Osteoblast (primary cell): ENCODE measurements at regions not wholly inside any gene's neighbourhood (a gene's known extent, or its start where the extent isn't known, plus 50 kb on each side); places are given as distances from the start of the nearest gene placed in this dataset.
"Not testable (repeated sequence)": the region's sequence is repeated elsewhere in the genome, so short reads cannot be mapped to it uniquely, and the experiment has no call there.

Experiments used
- DNase-seq: peaks from one replicate; pipeline ENCODE4 v3.0.0; 2011; ENCODE audit warnings: low spot score, mixed read lengths; ENCODE audit not compliant: insufficient read length; ENCODE audit errors: missing footprints
- H2AFZ ChIP-seq: 2 replicates; pipeline ENCODE4 v1.6.0; 2011; ENCODE audit warnings: mild to moderate bottlenecking, low read length
- H3K27ac ChIP-seq: 2 replicates; pipeline ENCODE4 v1.5.1; 2011; ENCODE audit warnings: mild to moderate bottlenecking, low read depth, low read length, moderate library complexity
- H3K27me3 ChIP-seq: 2 replicates; pipeline ENCODE4 v1.6.0; 2012; ENCODE audit warnings: mild to moderate bottlenecking, control low read depth, inconsistent platforms, low read length, moderate library complexity; ENCODE audit not compliant: insufficient read depth
- H3K36me3 ChIP-seq: 2 replicates; pipeline ENCODE4 v1.5.1; 2011; ENCODE audit warnings: mild to moderate bottlenecking, low read length, control low read depth, moderate library complexity; ENCODE audit not compliant: insufficient read depth
- H3K4me1 ChIP-seq: 2 replicates; pipeline ENCODE4 v1.5.1; 2011; ENCODE audit warnings: mild to moderate bottlenecking, low read length, control low read depth, moderate library complexity; ENCODE audit not compliant: insufficient read depth
- H3K4me2 ChIP-seq: 2 replicates; pipeline ENCODE4 v1.6.0; 2011; ENCODE audit warnings: mild to moderate bottlenecking, low read length; ENCODE audit not compliant: insufficient read depth
- H3K4me3 ChIP-seq: fragments of 200-600 bp; sonication (generic); 3 replicates; pipeline ENCODE4 v1.5.1; 2012; ENCODE audit warnings: mild to moderate bottlenecking, low read length, inconsistent platforms; ENCODE audit not compliant: insufficient read depth
- H3K79me2 ChIP-seq: 2 replicates; pipeline ENCODE4 v1.6.0; 2012; ENCODE audit warnings: mild to moderate bottlenecking, low read length, control low read depth, inconsistent platforms; ENCODE audit not compliant: insufficient read depth
- H3K9me3 ChIP-seq: 2 replicates; pipeline ENCODE4 v1.5.1; 2011; ENCODE audit warnings: low read depth, low read length, control low read depth
- H4K20me1 ChIP-seq: 2 replicates; pipeline ENCODE4 v1.6.0; 2012; ENCODE audit warnings: mild to moderate bottlenecking, low read length, control low read depth; ENCODE audit not compliant: insufficient read depth
- CTCF ChIP-seq: IDR thresholded peaks from 2 replicates; pipeline ENCODE4 v1.5.1; 2011; ENCODE audit warnings: mild to moderate bottlenecking, low read depth, low read length, moderate library complexity; ENCODE audit errors: extremely low read depth

GRCh38 chr15:46080016-46080415 lies 445.2 kb downstream of the SQOR start:
- Histone ChIP-seq H3K79me2 (no peaks in the 10 kb centered on the region), H2AFZ (peak overlapping the region; percentile 70), H4K20me1 (no peaks in the 10 kb centered on the region), H3K4me2 (no peak overlapping the region), H3K27me3 (no peaks in the 10 kb centered on the region), H3K9me3 (no peaks in the 10 kb centered on the region), H3K4me3 (no peak overlapping the region), H3K27ac (no peak overlapping the region), H3K36me3 (no peaks in the 10 kb centered on the region), H3K4me1 (no peaks in the 10 kb centered on the region)
- no peak for DNase-seq
- no peak for TF ChIP-seq CTCF

- Histone ChIP-seq H4K20me1 (no peaks in the 10 kb centered on the region), H3K4me3 (no peak overlapping the region), H3K4me1 (no peaks in the 10 kb centered on the region), H3K27me3 (no peaks in the 10 kb centered on the region), H3K27ac (no peak overlapping the region), H3K9me3 (no peaks in the 10 kb centered on the region), H3K4me2 (no peak overlapping the region), H3K36me3 (no peaks in the 10 kb centered on the region), H3K79me2 (no peaks in the 10 kb centered on the region), H2AFZ (no peak overlapping the region)
- DNase-seq: no peak
- TF ChIP-seq CTCF: no peak
These were observed 453.9 kb downstream of the SQOR start for GRCh38 chr15:46088486-46089445.

DNA sequence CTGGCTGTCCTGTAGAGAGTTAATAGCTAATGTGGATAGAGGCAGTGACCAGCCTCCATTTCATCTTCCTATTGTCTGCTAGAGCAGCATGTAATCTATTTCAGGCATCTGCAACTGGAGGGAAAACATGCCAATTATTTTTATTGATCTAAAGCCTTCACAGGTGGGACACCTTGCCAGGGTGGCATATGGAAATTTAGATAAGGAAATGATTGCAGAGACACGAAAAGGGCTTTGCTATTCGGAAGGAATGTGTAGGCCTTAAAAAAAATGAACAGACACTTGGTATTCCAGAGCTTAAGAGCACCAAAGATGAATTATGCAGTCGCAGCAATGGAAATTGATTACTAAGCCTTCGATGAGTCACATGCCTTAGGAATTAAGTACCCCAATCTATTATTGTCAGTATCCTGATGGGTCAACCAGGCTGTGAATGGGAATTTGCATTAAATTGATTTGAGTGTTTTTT lies 454.7 kb downstream of the SQOR start:
- no peaks in the 10 kb centered on the region for H3K36me3 ChIP-seq
- H3K79me2 ChIP-seq: no peaks in the 10 kb centered on the region
- no peak overlapping the region for H3K4me2 ChIP-seq
- H2AFZ ChIP-seq: no peak overlapping the region
- no peak overlapping the region for H3K27ac ChIP-seq
- H4K20me1 ChIP-seq: no peaks in the 10 kb centered on the region
- no peak for TF ChIP-seq CTCF
- no peaks in the 10 kb centered on the region for H3K4me1 ChIP-seq
- no peaks in the 10 kb centered on the region for H3K9me3 ChIP-seq
- DNase-seq: no peak
- no peaks in the 10 kb centered on the region for H3K27me3 ChIP-seq
- H3K4me3 ChIP-seq: no peak overlapping the region

GRCh38 chr15:46091860-46092450 lies 457.1 kb downstream of the SQOR start:
- H3K27ac ChIP-seq: no peak overlapping the region
- no peaks in the 10 kb centered on the region for H4K20me1 ChIP-seq
- H3K4me1 ChIP-seq: no peaks in the 10 kb centered on the region
- no peaks in the 10 kb centered on the region for H3K9me3 ChIP-seq
- peak; percentile 81 for DNase-seq
- H3K4me3 ChIP-seq: no peak overlapping the region
- no peaks in the 10 kb centered on the region for H3K27me3 ChIP-seq
- H3K79me2 ChIP-seq: no peaks in the 10 kb centered on the region
- H2AFZ ChIP-seq: no peak overlapping the region
- no peaks in the 10 kb centered on the region for H3K36me3 ChIP-seq
- no peak overlapping the region for H3K4me2 ChIP-seq
- TF ChIP-seq CTCF: peak; percentile 34

- H3K27ac ChIP-seq, H3K4me3 ChIP-seq, DNase-seq, H3K9me3 ChIP-seq, H3K27me3 ChIP-seq, H3K4me2 ChIP-seq, H2AFZ ChIP-seq, H3K4me1 ChIP-seq, H4K20me1 ChIP-seq, H3K36me3 ChIP-seq, H3K79me2 ChIP-seq: not testable (repeated sequence)
These were observed 463.2 kb downstream of the SQOR start for GRCh38 chr15:46098006-46098405.
